Stimulated activated CD4-positive, alpha-beta T cell treated with anti-CD3 and anti-CD28 coated beads, Interleukin-12 subunit alpha, Interleukin-12 subunit beta, amount 100 ng/mL, for 24 hours (primary cell): ENCODE measurements at regions not wholly inside any gene's neighbourhood (a gene's known extent, or its start where the extent isn't known, plus 50 kb on each side); places are given as distances from the start of the nearest gene placed in this dataset.

Experiments used
- DNase-seq, 2 experiments: peaks; one replicate each; pipeline ENCODE4 v3.0.0-alpha.2; 2020; ENCODE audit warnings: low read depth in 2 of 2

GRCh38 chr2:133718688-133719201, 150.5 kb upstream of the NCKAP5 start:
- DNase-seq: no peak

GRCh38 chr2:133720429-133720828, 152.2 kb upstream of the NCKAP5 start:
- DNase-seq: no peak

- no peak for DNase-seq
Measured at GRCh38 chr2:133721118-133721517, 152.9 kb upstream of the NCKAP5 start.

GRCh38 chr2:133723133-133723532, 154.9 kb upstream of the NCKAP5 start:
- DNase-seq: no peak

- DNase-seq: no peak
Measured at GRCh38 chr2:133726973-133727372, 158.7 kb upstream of the NCKAP5 start.

GRCh38 chr2:133732059-133732458, 163.8 kb upstream of the NCKAP5 start:
- no peak for DNase-seq

- DNase-seq: no peak
Measured at GRCh38 chr2:133732982-133733900, 165.0 kb upstream of the NCKAP5 start.

- no peak for DNase-seq
Measured at GRCh38 chr2:133733901-133734255, 165.6 kb upstream of the NCKAP5 start.

- DNase-seq: no peak
Measured at GRCh38 chr2:133734716-133735495, 166.6 kb upstream of the NCKAP5 start.

GRCh38 chr2:133736674-133737073, 168.4 kb upstream of the NCKAP5 start:
- no peak for DNase-seq

- no peak for DNase-seq
Measured at GRCh38 chr2:133737242-133737993, 169.2 kb upstream of the NCKAP5 start.

GRCh38 chr2:133739039-133739438, 170.8 kb upstream of the NCKAP5 start:
- no peak for DNase-seq

GRCh38 chr2:133740500-133740899, 172.2 kb upstream of the NCKAP5 start:
- DNase-seq: no peak

- no peak for DNase-seq
Measured at GRCh38 chr2:133748007-133748700, 179.9 kb upstream of the NCKAP5 start.

GRCh38 chr2:133753665-133754064, 185.4 kb upstream of the NCKAP5 start:
- DNase-seq: no peak

GRCh38 chr2:133755480-133756300, 187.4 kb upstream of the NCKAP5 start:
- DNase-seq: no peak

- DNase-seq: no peak
Measured at GRCh38 chr2:133756833-133757232, 188.6 kb upstream of the NCKAP5 start.

GRCh38 chr2:133760376-133760775, 192.1 kb upstream of the NCKAP5 start:
- DNase-seq: no peak

- DNase-seq: no peak
Measured at GRCh38 chr2:133765658-133766057, 197.4 kb upstream of the NCKAP5 start.

GRCh38 chr2:133766164-133766832, 198.0 kb upstream of the NCKAP5 start:
- no peak for DNase-seq
